ENCODE measurements at regions not wholly inside any gene's neighbourhood (a gene's known extent, or its start where the extent isn't known, plus 50 kb on each side); places are given as distances from the start of the nearest gene placed in this dataset.
A peak's percentile ranks its signal among the peaks of the same experiment; 100 is the strongest.

GRCh38 chr4:24144381-24144780 lies 254.5 kb upstream of the PPARGC1A start:
- no peak for DNase-seq

GRCh38 chr4:24143741-24144140 lies 253.9 kb upstream of the PPARGC1A start:
- DNase-seq = no peak

- DNase-seq = no peak
Observed at GRCh38 chr4:24141836-24142235, 252.0 kb upstream of the PPARGC1A start.

GRCh38 chr4:24140892-24141291 lies 251.0 kb upstream of the PPARGC1A start:
- no peak for DNase-seq

GRCh38 chr4:24137671-24138601 lies 248.1 kb upstream of the PPARGC1A start:
- DNase-seq = peak in 1 of 2 experiments; percentile 57

GRCh38 chr4:24131954-24132673 lies 242.3 kb upstream of the PPARGC1A start:
- DNase-seq = no peak

GRCh38 chr4:24130637-24131036 lies 240.8 kb upstream of the PPARGC1A start:
- DNase-seq = no peak

GRCh38 chr4:24126776-24127175 lies 236.9 kb upstream of the PPARGC1A start:
- no peak for DNase-seq

- DNase-seq = no peak
Observed at GRCh38 chr4:24121395-24122175, 231.7 kb upstream of the PPARGC1A start.

GRCh38 chr4:24117975-24118374 lies 228.1 kb upstream of the PPARGC1A start:
- no peak for DNase-seq

- DNase-seq = no peak
Observed at GRCh38 chr4:24116107-24116506, 226.3 kb upstream of the PPARGC1A start.

- DNase-seq = no peak
Observed at GRCh38 chr4:24114919-24115500, 225.2 kb upstream of the PPARGC1A start.

- no peak for DNase-seq
Observed at GRCh38 chr4:24114444-24114843, 224.6 kb upstream of the PPARGC1A start.

GRCh38 chr4:24112466-24112865 lies 222.6 kb upstream of the PPARGC1A start:
- DNase-seq = no peak

GRCh38 chr4:24108567-24108966 lies 218.7 kb upstream of the PPARGC1A start:
- DNase-seq = no peak

GRCh38 chr4:24105327-24106038 lies 215.6 kb upstream of the PPARGC1A start:
- no peak for DNase-seq

GRCh38 chr4:24104158-24104565 lies 214.3 kb upstream of the PPARGC1A start:
- no peak for DNase-seq

- no peak for DNase-seq
Observed at GRCh38 chr4:24103434-24104157, 213.7 kb upstream of the PPARGC1A start.

GRCh38 chr4:24102621-24103020 lies 212.8 kb upstream of the PPARGC1A start:
- DNase-seq = no peak

- DNase-seq = no peak
Observed at GRCh38 chr4:24096603-24097002, 206.8 kb upstream of the PPARGC1A start.

- DNase-seq = no peak
Observed at GRCh38 chr4:24094726-24095125, 204.9 kb upstream of the PPARGC1A start.

All from NCI-H2081 (cell line).